Chondrocyte (in vitro differentiated cells): ENCODE measurements at regions not wholly inside any gene's neighbourhood (a gene's known extent, or its start where the extent isn't known, plus 50 kb on each side); places are given as distances from the start of the nearest gene placed in this dataset.

ENCODE experiments used
- DNase-seq: peaks from one replicate; pipeline ENCODE4 v3.0.0; 2021; ENCODE audit warnings: mixed read lengths, low spot score
- H3K27ac Mint-ChIP-seq: one replicate; pipeline ENCODE4 v1.8.0; 2021; ENCODE audit warnings: mild to moderate bottlenecking, moderate library complexity, mixed read lengths; ENCODE audit not compliant: unreplicated experiment
- H3K27me3 Mint-ChIP-seq: 2 replicates; pipeline ENCODE4 v1.8.0; 2021; ENCODE audit warnings: low read depth, mixed read lengths
- H3K36me3 Mint-ChIP-seq: 2 replicates; pipeline ENCODE4 v1.8.0; 2021; ENCODE audit warnings: low read depth, mixed read lengths
- H3K4me1 Mint-ChIP-seq: 2 replicates; pipeline ENCODE4 v1.8.0; 2021; ENCODE audit warnings: low read depth, mild to moderate bottlenecking, mixed read lengths
- H3K4me3 Mint-ChIP-seq: one replicate; pipeline ENCODE4 v1.8.0; 2021; ENCODE audit warnings: mild to moderate bottlenecking, moderate library complexity, mixed read lengths; ENCODE audit not compliant: unreplicated experiment
- H3K9me3 Mint-ChIP-seq: 2 replicates; pipeline ENCODE4 v1.8.0; 2021; ENCODE audit warnings: low read depth, mixed read lengths
- CTCF ChIP-seq: fragments of 200-600 bp; sonication (generic); IDR thresholded peaks from 2 replicates; pipeline ENCODE4 v1.5.0; 2021; ENCODE audit warnings: antibody characterized with exemption, mild to moderate bottlenecking, moderate library complexity

GRCh38 chr6:91241946-91242613 is 655.2 kb upstream of the MAP3K7 start:
- Mint-ChIP-seq H3K27me3 (peaks cover 1% of the 10 kb centered on the region), H3K4me1 (no peaks in the 10 kb centered on the region), H3K36me3 (no peaks in the 10 kb centered on the region), H3K27ac (no peak overlapping the region), H3K9me3 (peaks cover 2% of the 10 kb centered on the region), H3K4me3 (no peak overlapping the region)
- no peak for TF ChIP-seq CTCF
- no peak for DNase-seq

DNA sequence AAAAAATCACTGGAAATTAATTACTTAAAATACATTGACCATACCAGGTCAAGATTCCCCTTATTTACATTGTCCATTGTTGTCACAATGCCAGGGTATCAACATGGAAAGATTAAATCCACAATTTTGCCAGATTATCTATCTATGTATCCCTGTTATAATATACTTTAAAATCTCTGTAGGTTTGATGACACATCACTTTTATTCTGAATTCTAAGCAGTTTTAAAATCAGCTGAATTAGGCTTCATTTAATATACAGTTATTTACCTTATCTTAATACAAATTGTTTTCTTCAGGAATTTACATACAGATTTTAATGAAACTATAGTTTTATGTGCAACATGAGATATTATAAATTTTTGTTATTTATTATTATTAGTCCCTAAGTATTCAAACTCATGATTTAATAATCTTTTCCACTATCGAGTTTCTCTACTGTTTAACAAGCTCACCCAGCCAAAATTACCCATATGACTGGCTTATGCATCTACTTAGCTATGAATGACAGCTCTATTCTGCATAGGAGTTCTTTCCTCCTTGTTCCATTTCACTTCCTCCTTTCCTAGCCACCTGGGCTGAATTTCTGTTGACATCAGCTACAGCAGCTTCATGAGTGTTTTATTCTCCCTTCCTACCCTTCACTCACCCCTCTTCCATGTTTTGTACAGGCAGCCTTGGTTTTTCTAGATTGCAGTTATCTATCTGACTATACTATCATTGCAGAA is 654.2 kb upstream of the MAP3K7 start:
- TF ChIP-seq CTCF: no peak
- DNase-seq: no peak
- no peaks in the 10 kb centered on the region for H3K4me1 Mint-ChIP-seq
- H3K9me3 Mint-ChIP-seq: peaks cover 2% of the 10 kb centered on the region
- no peak overlapping the region for H3K27ac Mint-ChIP-seq
- H3K36me3 Mint-ChIP-seq: no peaks in the 10 kb centered on the region
- no peak overlapping the region for H3K4me3 Mint-ChIP-seq
- peaks cover 1% of the 10 kb centered on the region for H3K27me3 Mint-ChIP-seq

GRCh38 chr6:91221072-91221720 is 634.3 kb upstream of the MAP3K7 start:
- TF ChIP-seq CTCF: no peak
- no peaks in the 10 kb centered on the region for H3K36me3 Mint-ChIP-seq
- no peak overlapping the region for H3K4me3 Mint-ChIP-seq
- H3K27ac Mint-ChIP-seq: no peak overlapping the region
- no peak for DNase-seq
- peaks cover 5% of the 10 kb centered on the region for H3K27me3 Mint-ChIP-seq
- H3K4me1 Mint-ChIP-seq: peaks cover 11% of the 10 kb centered on the region
- peaks cover 2% of the 10 kb centered on the region for H3K9me3 Mint-ChIP-seq

DNA sequence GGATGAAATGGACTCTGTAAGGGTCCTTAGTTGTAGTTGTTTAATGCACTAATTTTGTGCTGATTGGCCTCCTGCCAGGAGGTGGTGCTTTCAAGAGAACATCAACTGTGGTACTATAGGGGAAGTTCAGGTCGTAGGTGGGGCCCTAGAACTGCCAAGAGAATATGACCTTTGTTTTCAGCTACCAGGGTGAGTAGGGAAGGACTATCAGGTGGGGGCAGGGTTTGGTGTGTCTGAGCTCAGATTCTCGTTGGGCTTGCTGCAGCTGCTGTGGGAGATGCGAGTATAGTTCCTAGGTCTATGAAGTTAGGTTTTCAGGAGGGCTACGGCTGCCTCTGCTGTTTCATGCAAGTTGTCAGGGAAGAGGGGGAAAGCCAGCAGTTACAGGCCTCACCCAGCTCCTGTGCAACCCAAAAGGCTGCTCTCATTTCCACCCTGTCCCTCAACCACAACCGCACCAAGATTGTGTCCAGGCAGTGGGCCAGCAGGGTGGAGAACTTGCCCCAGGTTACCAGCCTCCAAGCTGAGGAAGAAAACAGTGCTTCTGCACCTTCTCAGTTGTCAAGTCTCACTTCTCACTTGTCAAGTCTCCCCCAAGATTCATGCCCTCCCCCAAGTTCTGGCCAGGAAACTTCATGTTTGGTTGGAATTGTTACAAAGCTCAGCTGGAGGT is 626.5 kb upstream of the MAP3K7 start:
- no peak for DNase-seq
- no peaks in the 10 kb centered on the region for H3K27me3 Mint-ChIP-seq
- H3K27ac Mint-ChIP-seq: no peak overlapping the region
- H3K9me3 Mint-ChIP-seq: peaks cover 30% of the 10 kb centered on the region
- TF ChIP-seq CTCF: no peak
- no peak overlapping the region for H3K4me3 Mint-ChIP-seq
- H3K4me1 Mint-ChIP-seq: no peaks in the 10 kb centered on the region
- H3K36me3 Mint-ChIP-seq: peaks cover 18% of the 10 kb centered on the region
